K562 (cell line): ENCODE measurements at regions not wholly inside any gene's neighbourhood (a gene's known extent, or its start where the extent isn't known, plus 50 kb on each side); places are given as distances from the start of the nearest gene placed in this dataset.

Experiments used
- ATAC-seq: fragments of 200-7000 bp; cut with Tn5 transposase; 3 replicates; pipeline ENCODE4 v1.9.1; 2020; ENCODE audit warnings: moderate library complexity
- BruUV-seq: library from RNA; stranded (reverse); fragments of 400-500 nt; replicated peaks from 2 replicates; lab custom pipeline; 2021; lab: Mats Ljungman, UMichigan
- CTCF ChIA-PET: fragments of 300-600 bp; formaldehyde crosslinking; extraction: SDS; loops from one replicate; lab custom pipeline; 2021; ENCODE audit warnings: low intra/inter-chr PET ratio; lab: Yijun Ruan, JAX
- POLR2A ChIA-PET: fragments of 300-600, 350-650 bp; sonication (Branson Sonifier 250); formaldehyde crosslinking; extraction: SDS; loops from one replicate; lab custom pipeline; 2021; ENCODE audit warnings: antibody characterized with exemption, inconsistent platforms; lab: Yijun Ruan, JAX
- DNase-seq, 4 experiments: peaks; one replicate each; pipeline versions ENCODE4 v3.0.0 to v3.0.0-alpha.2; 2011 to 2018; ENCODE audit warnings: low spot score in 3 of 4, mixed read lengths in 3 of 4; ENCODE audit errors: extremely low read depth in 1 of 4
- FAIRE-seq: peaks from 2 replicates; lab custom pipeline; 2011; peaks lifted over from hg19 to GRCh38; lab: Jason Lieb, UNC
- H2AFZ ChIP-seq: 2 replicates; pipeline ENCODE4 v1.6.0; 2011; ENCODE audit warnings: low read depth, low read length, control low read depth, inconsistent platforms
- H3K27ac ChIP-seq: fragments of 200-600 bp; 3 replicates; pipeline ENCODE4 v1.8.0; 2011; ENCODE audit warnings: low read depth, mild to moderate bottlenecking, control low read depth, inconsistent platforms, low read length, moderate library complexity, mixed read lengths; ENCODE audit errors: extremely low read depth
- H3K27me3 ChIP-seq, 2 experiments: fragments of 300-600 bp in 1 of 2; 2 replicates in 1 of 2; 3 replicates in 1 of 2; pipeline versions ENCODE4 v1.6.0 to v1.8.0; 2011; ENCODE audit warnings: inconsistent platforms in 2 of 2, low read length in 2 of 2, mild to moderate bottlenecking in 1 of 2, mixed read lengths in 1 of 2, moderate library complexity in 1 of 2; ENCODE audit not compliant: control insufficient read depth in 2 of 2, insufficient read depth in 2 of 2
- H3K36me3 ChIP-seq: fragments of 300-600 bp; 3 replicates; pipeline ENCODE4 v1.8.0; 2011; ENCODE audit warnings: mild to moderate bottlenecking, low read length, inconsistent platforms; ENCODE audit not compliant: control insufficient read depth, insufficient read depth
- H3K4me1 ChIP-seq, 2 experiments: fragments of 200-600 bp in 1 of 2; replicated peaks in 1 of 2; 2 replicates in 1 of 2; 3 replicates in 1 of 2; pipeline versions ENCODE4 v1.5.1 to v1.8.0; 2011; ENCODE audit warnings: inconsistent platforms in 2 of 2, low read length in 2 of 2, mild to moderate bottlenecking in 1 of 2, mixed read lengths in 1 of 2, moderate library complexity in 1 of 2; ENCODE audit not compliant: control insufficient read depth in 2 of 2, insufficient read depth in 2 of 2
- H3K4me2 ChIP-seq: 2 replicates; pipeline ENCODE4 v1.6.1; 2011; ENCODE audit warnings: low read length, control low read depth, inconsistent platforms, mixed read lengths; ENCODE audit not compliant: insufficient read depth
- H3K4me3 ChIP-seq: fragments of 200-600 bp; sonication (generic), shearing (Covaris generic); 2 replicates; pipeline ENCODE4 v1.5.1; 2016; ENCODE audit warnings: control low read depth, inconsistent platforms
- H3K79me2 ChIP-seq: fragments of 200-600 bp; 3 replicates; pipeline ENCODE4 v1.8.0; 2011; ENCODE audit warnings: low read length, inconsistent platforms; ENCODE audit not compliant: control insufficient read depth, insufficient read depth
- H3K9ac ChIP-seq, 2 experiments: 2 replicates each; pipeline versions ENCODE4 v1.6.0 to v1.6.1; 2011; ENCODE audit warnings: low read depth in 2 of 2, low read length in 2 of 2, control low read depth in 1 of 2, inconsistent platforms in 1 of 2, mild to moderate bottlenecking in 1 of 2, mixed read lengths in 1 of 2; ENCODE audit not compliant: insufficient read depth in 1 of 2
- H3K9me1 ChIP-seq: one replicate; pipeline ENCODE4 v1.6.0; 2011; ENCODE audit warnings: inconsistent platforms, mild to moderate bottlenecking, low read length, moderate library complexity; ENCODE audit not compliant: control insufficient read depth, insufficient read depth
- H3K9me3 ChIP-seq: replicated peaks from 2 replicates; pipeline ENCODE4 v1.5.1; 2011; ENCODE audit warnings: low read depth, low read length, inconsistent platforms; ENCODE audit not compliant: control insufficient read depth, insufficient read depth
- H4K20me1 ChIP-seq: replicated peaks from 2 replicates; pipeline ENCODE4 v1.6.1; 2011; ENCODE audit warnings: low read length, inconsistent platforms, mixed read lengths; ENCODE audit not compliant: control insufficient read depth, insufficient read depth
- CHCHD3 ChIP-seq: fragments of 250-450 bp; sonication (Bioruptor Pico); IDR thresholded peaks from 2 replicates; pipeline ENCODE4 v2.1.2; 2022; ENCODE audit warnings: mild to moderate bottlenecking
- ESRRB ChIP-seq: fragments of 250-450 bp; sonication (Bioruptor Pico); IDR thresholded peaks from 2 replicates; pipeline ENCODE4 v1.5.0; 2020; ENCODE audit warnings: mild to moderate bottlenecking, moderate library complexity, borderline replicate concordance
- GABPB2 ChIP-seq: fragments of 250-450 bp; sonication (Bioruptor Pico); conservative IDR thresholded peaks from 2 replicates; pipeline ENCODE4 v1.5.1; 2021; ENCODE audit warnings: mild to moderate bottlenecking
- KHSRP ChIP-seq: fragments of 450-650 bp; IDR thresholded peaks from 2 replicates; pipeline ENCODE4 v1.6.1; 2017
- KLF1 ChIP-seq: fragments of 450-650 bp; IDR thresholded peaks from 2 replicates; pipeline ENCODE4 v1.6.1; 2016; ENCODE audit warnings: missing genetic modification characterization, missing compliant biosample characterization
- NCOA1 ChIP-seq: fragments of 450-650 bp; IDR thresholded peaks from 2 replicates; pipeline ENCODE4 v1.6.1; 2016; ENCODE audit warnings: low read depth
- SMARCC2 ChIP-seq: fragments of 450-650 bp; IDR thresholded peaks from 2 replicates; pipeline ENCODE4 v1.6.1; 2017; ENCODE audit warnings: antibody characterized with exemption, moderate library complexity, mild to moderate bottlenecking, low read depth
- ZNF431 ChIP-seq: sonication (generic); formaldehyde crosslinking; IDR thresholded peaks from 2 replicates; pipeline ENCODE4 v1.8.0; 2022; ENCODE audit warnings: mild to moderate bottlenecking, missing genetic modification reagents
- WGBS: fragments of 100-300 bp; shearing (Covaris generic); methylation state at CpG from one replicate; pipeline ENCODE4 v1.1.6; 2016; ENCODE audit warnings: low coverage, mixed read lengths; ENCODE audit not compliant: insufficient coverage; ENCODE audit errors: missing lambda C conversion rate; 5-methylcytosine and 5-hydroxymethylcytosine counted together
- in situ Hi-C: fragments of 300-500 bp; cut with MboI; formaldehyde crosslinking; loops from 4 replicates; pipeline ENCODE4 v1.15.0; 2018; ENCODE audit warnings: inconsistent platforms, mixed read lengths
- intact Hi-C: fragments of 100-400 bp; cut with micrococcal nuclease; formaldehyde crosslinking; loops from 2 replicates; pipeline ENCODE4 v1.14.2; 2022
- TF ChIP-seq, protein P1 (sequence below): fragments of 450-650 bp; conservative IDR thresholded peaks from 2 replicates; pipeline ENCODE4 v1.6.1; 2016; ENCODE audit warnings: missing genetic modification characterization, low read depth, mild to moderate bottlenecking, missing compliant biosample characterization, moderate library complexity
- TF ChIP-seq, protein P2 (sequence below): IDR thresholded peaks from 3 replicates; pipeline ENCODE4 v1.6.1; 2011; ENCODE audit warnings: borderline replicate concordance, mild to moderate bottlenecking; ENCODE audit not compliant: insufficient read length, insufficient read depth
- TF ChIP-seq, protein P3 (sequence below): fragments of 250-450 bp; sonication (Bioruptor Pico); IDR thresholded peaks from 2 replicates; pipeline ENCODE4 v1.4.0; 2020; ENCODE audit warnings: mild to moderate bottlenecking, moderate library complexity

DNA sequence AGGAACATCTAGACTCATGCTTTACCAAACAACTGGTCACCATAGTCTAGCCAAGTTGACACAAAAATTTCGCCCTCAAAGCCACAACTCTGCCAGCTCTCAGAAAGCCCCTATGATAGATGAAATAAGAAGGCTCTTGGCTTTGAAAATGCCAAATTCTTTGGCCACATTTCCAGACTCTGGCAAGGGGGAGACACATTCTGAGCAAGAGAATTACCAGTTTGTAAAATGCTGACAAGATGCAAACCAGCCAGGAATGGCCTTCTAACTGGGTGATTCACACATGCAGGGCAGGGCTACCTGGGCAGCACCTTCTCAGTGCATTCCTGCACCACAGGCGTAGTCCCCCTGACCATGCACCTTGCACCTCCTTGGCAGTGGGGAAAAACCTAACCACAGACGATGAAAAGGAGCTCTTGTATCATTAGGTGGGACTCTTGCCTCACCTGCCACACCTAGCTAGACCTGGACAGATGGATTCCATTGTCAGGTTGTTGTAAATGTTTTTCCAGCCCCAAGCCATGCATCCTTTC is 77.4 kb upstream of the CPEB2 start:
- H3K4me1 ChIP-seq, result peaks cover 0 to 5% of the 10 kb centered on the region in 2 experiments; a peak in 2 of 5 replicates
- H3K9me3 ChIP-seq, result no peaks in the 10 kb centered on the region
- ChIA-PET CTCF (no interaction called here), POLR2A (no interaction called here)
- no peaks in the 10 kb centered on the region for H4K20me1 ChIP-seq
- BruUV-seq, result no TSS peak
- ATAC-seq (no peak), FAIRE-seq (no peak), DNase-seq (no peak)
- no peak overlapping the region for H3K27ac ChIP-seq
- no peaks in the 10 kb centered on the region for H3K79me2 ChIP-seq
- WGBS, result 0% methylated on average over 3 of the region's 3 CpGs
- no peak overlapping the region for H2AFZ ChIP-seq
- no peaks in the 10 kb centered on the region for H3K9me1 ChIP-seq
- no peaks in the 10 kb centered on the region for H3K36me3 ChIP-seq
- intact Hi-C loops (no loop called here), in situ Hi-C loops (no loop called here)
- no peak overlapping the region for H3K9ac ChIP-seq
- no peak overlapping the region for H3K4me2 ChIP-seq
- TF ChIP-seq SMARCC2 (no peak), NCOA1 (no peak), KLF1 (tag) (no peak), ZNF431 (CRISPR knock-in tag) (no peak), GABPB2 (no peak), KHSRP (no peak), CHCHD3 (CRISPR knock-in tag) (no peak), ESRRB (CRISPR knock-in tag) (no peak)
- TF ChIP-seq, protein P1, sequence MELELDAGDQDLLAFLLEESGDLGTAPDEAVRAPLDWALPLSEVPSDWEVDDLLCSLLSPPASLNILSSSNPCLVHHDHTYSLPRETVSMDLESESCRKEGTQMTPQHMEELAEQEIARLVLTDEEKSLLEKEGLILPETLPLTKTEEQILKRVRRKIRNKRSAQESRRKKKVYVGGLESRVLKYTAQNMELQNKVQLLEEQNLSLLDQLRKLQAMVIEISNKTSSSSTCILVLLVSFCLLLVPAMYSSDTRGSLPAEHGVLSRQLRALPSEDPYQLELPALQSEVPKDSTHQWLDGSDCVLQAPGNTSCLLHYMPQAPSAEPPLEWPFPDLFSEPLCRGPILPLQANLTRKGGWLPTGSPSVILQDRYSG (tag), result no peak
- TF ChIP-seq, protein P2, sequence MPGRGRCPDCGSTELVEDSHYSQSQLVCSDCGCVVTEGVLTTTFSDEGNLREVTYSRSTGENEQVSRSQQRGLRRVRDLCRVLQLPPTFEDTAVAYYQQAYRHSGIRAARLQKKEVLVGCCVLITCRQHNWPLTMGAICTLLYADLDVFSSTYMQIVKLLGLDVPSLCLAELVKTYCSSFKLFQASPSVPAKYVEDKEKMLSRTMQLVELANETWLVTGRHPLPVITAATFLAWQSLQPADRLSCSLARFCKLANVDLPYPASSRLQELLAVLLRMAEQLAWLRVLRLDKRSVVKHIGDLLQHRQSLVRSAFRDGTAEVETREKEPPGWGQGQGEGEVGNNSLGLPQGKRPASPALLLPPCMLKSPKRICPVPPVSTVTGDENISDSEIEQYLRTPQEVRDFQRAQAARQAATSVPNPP, result no peak
- TF ChIP-seq, protein P3, sequence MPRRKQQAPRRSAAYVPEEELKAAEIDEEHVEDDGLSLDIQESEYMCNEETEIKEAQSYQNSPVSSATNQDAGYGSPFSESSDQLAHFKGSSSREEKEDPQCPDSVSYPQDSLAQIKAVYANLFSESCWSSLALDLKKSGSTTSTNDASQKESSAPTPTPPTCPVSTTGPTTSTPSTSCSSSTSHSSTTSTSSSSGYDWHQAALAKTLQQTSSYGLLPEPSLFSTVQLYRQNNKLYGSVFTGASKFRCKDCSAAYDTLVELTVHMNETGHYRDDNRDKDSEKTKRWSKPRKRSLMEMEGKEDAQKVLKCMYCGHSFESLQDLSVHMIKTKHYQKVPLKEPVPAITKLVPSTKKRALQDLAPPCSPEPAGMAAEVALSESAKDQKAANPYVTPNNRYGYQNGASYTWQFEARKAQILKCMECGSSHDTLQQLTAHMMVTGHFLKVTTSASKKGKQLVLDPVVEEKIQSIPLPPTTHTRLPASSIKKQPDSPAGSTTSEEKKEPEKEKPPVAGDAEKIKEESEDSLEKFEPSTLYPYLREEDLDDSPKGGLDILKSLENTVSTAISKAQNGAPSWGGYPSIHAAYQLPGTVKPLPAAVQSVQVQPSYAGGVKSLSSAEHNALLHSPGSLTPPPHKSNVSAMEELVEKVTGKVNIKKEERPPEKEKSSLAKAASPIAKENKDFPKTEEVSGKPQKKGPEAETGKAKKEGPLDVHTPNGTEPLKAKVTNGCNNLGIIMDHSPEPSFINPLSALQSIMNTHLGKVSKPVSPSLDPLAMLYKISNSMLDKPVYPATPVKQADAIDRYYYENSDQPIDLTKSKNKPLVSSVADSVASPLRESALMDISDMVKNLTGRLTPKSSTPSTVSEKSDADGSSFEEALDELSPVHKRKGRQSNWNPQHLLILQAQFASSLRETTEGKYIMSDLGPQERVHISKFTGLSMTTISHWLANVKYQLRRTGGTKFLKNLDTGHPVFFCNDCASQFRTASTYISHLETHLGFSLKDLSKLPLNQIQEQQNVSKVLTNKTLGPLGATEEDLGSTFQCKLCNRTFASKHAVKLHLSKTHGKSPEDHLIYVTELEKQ (CRISPR knock-in tag), result no peak
- H3K4me3 ChIP-seq, result no peak overlapping the region
- no peaks in the 10 kb centered on the region; a peak in 1 of 5 replicates for H3K27me3 ChIP-seq
